Brain microvascular endothelial cell (primary cell): ENCODE measurements at regions not wholly inside any gene's neighbourhood (a gene's known extent, or its start where the extent isn't known, plus 50 kb on each side); places are given as distances from the start of the nearest gene placed in this dataset.

Experiments used
- DNase-seq: peaks from one replicate; pipeline ENCODE4 v3.0.0-alpha.2; 2020
- H3K27ac ChIP-seq: fragments of 250-450 bp; sonication (Bioruptor Pico); 2 replicates; pipeline ENCODE4 v1.5.1; 2020; ENCODE audit warnings: mild to moderate bottlenecking, moderate library complexity
- H3K27me3 ChIP-seq: fragments of 250-450 bp; sonication (Bioruptor Pico); replicated peaks from 2 replicates; pipeline ENCODE4 v1.5.1; 2020; ENCODE audit warnings: mild to moderate bottlenecking
- H3K36me3 ChIP-seq: fragments of 250-450 bp; sonication (Bioruptor Pico); replicated peaks from 2 replicates; pipeline ENCODE4 v1.5.1; 2020; ENCODE audit warnings: mild to moderate bottlenecking
- H3K4me3 ChIP-seq: 2 replicates; pipeline ENCODE4 v1.5.1; 2011; ENCODE audit warnings: low read depth, mild to moderate bottlenecking, control low read depth, low read length, moderate library complexity
- in situ Hi-C: cut with HindIII; loops from 2 replicates; pipeline ENCODE4 v1.10.0; 2017; ENCODE audit warnings: low sequenced_read_pairs, low pct_ligation_motif_present
- TF ChIP-seq, protein P1 (sequence below): IDR thresholded peaks from 2 replicates; pipeline ENCODE4 v1.5.1; 2011; ENCODE audit warnings: low read depth, mild to moderate bottlenecking, moderate library complexity, low read length, control low read depth, inconsistent platforms; ENCODE audit errors: missing control alignments

DNA sequence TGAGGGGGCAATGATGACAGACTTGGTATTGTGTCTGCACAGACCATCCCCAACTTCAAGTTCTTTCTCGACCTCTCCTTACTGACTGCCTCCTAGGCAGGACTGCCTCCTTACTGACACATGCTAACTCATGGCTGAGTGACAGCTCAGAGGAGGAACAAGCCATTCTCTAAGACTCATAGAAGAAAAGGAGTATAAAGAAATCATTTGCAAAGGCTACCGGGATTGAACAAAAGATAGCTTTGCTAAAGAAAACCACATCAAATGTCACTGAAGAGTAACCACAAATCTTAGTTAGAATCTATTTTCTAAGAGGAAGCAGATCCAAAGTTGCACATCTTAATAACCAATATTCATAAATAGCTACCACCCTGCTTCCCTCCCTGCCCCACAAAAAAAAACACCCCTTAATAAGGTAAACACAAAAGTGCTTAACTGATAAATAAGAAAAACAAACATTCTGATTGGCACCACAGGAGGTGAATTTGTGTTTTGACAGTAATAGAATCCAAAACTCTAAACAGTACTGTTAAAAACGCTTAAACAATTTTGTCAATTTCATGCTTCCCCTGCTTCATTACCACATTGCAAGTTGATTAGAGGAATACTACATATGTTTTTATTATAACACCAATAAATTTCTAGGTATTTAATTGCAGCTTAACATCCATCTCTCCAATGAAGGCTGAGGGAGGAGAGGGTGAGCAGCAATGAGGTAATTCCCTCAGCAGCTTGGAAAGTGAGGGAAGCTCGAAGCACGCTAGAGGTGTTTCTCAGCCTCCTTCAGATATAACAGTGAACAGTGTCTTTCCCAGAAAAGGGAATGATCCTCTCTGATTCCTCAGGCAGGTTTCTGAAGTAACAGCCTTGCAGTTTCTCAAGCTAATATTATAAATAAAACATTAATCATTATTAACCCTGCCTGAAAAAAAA is 160.0 kb downstream of the HNRNPD start:
- TF ChIP-seq, protein P1, sequence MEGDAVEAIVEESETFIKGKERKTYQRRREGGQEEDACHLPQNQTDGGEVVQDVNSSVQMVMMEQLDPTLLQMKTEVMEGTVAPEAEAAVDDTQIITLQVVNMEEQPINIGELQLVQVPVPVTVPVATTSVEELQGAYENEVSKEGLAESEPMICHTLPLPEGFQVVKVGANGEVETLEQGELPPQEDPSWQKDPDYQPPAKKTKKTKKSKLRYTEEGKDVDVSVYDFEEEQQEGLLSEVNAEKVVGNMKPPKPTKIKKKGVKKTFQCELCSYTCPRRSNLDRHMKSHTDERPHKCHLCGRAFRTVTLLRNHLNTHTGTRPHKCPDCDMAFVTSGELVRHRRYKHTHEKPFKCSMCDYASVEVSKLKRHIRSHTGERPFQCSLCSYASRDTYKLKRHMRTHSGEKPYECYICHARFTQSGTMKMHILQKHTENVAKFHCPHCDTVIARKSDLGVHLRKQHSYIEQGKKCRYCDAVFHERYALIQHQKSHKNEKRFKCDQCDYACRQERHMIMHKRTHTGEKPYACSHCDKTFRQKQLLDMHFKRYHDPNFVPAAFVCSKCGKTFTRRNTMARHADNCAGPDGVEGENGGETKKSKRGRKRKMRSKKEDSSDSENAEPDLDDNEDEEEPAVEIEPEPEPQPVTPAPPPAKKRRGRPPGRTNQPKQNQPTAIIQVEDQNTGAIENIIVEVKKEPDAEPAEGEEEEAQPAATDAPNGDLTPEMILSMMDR = no peak
- Histone ChIP-seq H3K27ac (no peak overlapping the region), H3K27me3 (no peaks in the 10 kb centered on the region), H3K36me3 (no peaks in the 10 kb centered on the region), H3K4me3 (no peak overlapping the region)
- DNase-seq = no peak
- in situ Hi-C loops = no loop called here

DNA sequence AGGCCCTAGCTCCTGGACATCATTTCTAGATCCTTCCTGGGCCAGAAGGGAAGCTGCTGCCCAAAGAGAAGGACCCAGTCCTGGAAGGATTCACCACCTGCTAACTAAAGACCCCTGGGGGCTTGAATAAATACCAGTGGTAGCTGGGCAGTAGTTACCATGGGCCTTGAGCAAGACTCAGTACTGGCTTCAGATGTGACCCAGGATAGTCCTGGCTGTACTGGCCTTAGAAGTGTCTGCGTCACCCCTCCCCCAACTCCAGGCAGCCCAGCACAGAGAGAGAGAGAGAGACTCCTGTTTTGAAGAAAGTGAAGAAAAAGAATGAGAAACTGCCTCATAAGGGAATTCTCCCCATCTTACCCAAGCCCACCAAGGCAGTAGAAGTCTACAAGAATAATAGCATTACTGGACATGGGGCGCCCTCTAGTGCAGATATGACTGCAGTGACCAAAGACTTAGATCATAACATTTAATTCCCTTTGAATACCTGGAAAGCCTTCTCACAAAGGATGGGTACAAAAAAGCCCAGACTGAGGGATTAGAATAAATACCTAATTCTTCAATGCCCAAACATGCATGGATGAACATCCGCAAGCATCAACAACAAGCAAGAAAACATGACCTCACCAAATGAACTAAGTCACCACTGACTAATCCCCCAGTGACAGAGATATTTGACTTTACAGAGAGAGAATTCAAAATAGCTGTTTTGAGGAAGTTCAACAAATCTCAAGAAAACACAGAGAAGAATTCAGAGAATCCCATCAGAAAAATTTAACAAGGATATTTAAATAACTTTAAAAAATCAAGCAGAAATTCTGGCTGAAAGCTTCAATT is 171.8 kb downstream of the HNRNPD start:
- H3K27me3 ChIP-seq = no peaks in the 10 kb centered on the region
- in situ Hi-C loops = no loop called here
- peak; percentile 55 for DNase-seq

DNA sequence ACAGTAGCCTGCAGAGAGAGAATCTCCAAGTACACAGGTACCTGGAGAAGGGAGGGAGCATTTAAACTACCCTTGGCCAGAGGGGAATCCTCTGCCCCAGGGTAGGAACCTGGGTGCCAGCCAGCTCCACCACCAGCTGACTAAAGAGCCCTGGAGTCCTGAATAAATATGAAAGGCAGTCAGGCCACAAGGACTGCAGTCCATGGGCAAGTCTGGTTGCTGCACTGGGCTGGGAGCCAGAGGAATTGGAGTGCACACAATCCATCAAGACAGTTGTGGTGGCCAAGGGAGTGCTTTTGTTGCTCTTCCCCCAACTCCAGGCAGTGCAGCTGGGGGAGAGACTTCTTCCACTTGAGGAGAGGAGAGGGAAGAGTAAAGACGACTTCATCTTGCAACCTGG is 172.5 kb downstream of the HNRNPD start:
- in situ Hi-C loops = no loop called here
- TF ChIP-seq, protein P1 = no peak
- Histone ChIP-seq H3K27me3 (no peaks in the 10 kb centered on the region), H3K4me3 (no peak overlapping the region), H3K36me3 (no peaks in the 10 kb centered on the region), H3K27ac (no peak overlapping the region)
- peak; percentile 32 for DNase-seq

More for the DNA sequence above, 171.8 kb downstream of the HNRNPD start:
- TF ChIP-seq, protein P1 = peak; percentile 78
- Histone ChIP-seq H3K27ac (no peak overlapping the region), H3K36me3 (no peaks in the 10 kb centered on the region), H3K4me3 (no peak overlapping the region)

DNA sequence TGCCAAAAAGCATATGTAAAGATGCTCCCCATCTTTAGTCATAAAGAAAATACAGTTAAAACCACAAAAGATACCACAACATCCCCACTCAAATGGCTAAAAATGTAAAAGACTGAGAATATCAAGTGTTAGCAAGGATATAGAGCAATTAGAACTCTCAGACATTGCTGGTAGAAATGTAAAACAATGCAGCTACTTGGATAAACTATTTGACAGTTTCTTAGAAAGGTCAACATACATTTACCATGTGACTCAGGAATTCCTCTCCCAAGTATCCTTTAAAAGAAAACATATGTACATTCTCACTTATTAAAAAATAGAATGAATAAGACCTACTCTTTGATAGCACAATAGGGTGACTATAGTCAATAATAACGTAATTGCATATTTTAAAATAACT is 173.7 kb downstream of the HNRNPD start:
- no peak for DNase-seq
- in situ Hi-C loops = no loop called here
- Histone ChIP-seq H3K36me3 (no peaks in the 10 kb centered on the region), H3K27ac (no peak overlapping the region), H3K4me3 (no peak overlapping the region), H3K27me3 (no peaks in the 10 kb centered on the region)
- TF ChIP-seq, protein P1 = no peak

DNA sequence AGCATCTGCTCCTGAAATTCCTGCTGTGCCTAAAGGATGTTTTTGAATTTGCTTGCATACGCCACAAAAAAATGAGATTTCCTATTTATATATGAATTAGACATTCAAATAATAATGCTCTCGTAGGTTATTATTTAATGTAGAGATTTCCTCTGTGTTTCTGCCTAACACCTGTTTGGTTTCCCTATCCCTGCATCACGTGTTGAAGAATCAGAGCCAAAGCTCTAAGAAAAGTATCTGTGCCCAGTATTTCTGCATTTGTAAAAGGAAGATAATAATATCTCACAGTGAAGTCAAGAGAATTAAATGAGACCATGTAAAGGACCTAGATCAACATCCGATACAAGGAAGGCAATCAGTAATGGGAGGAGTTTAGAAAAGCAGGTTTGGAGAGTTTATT is 179.5 kb downstream of the HNRNPD start:
- in situ Hi-C loops = no loop called here

More for the DNA sequence above, 179.5 kb downstream of the HNRNPD start:
- no peaks in the 10 kb centered on the region for H3K36me3 ChIP-seq
- H3K4me3 ChIP-seq = no peak overlapping the region
- H3K27me3 ChIP-seq = no peaks in the 10 kb centered on the region
- TF ChIP-seq, protein P1 = no peak
- no peak overlapping the region for H3K27ac ChIP-seq
- DNase-seq = no peak
